ENCODE measurements at regions not wholly inside any gene's neighbourhood (a gene's known extent, or its start where the extent isn't known, plus 50 kb on each side); places are given as distances from the start of the nearest gene placed in this dataset.
A peak's percentile ranks its signal among the peaks of the same experiment; 100 is the strongest.

DNA sequence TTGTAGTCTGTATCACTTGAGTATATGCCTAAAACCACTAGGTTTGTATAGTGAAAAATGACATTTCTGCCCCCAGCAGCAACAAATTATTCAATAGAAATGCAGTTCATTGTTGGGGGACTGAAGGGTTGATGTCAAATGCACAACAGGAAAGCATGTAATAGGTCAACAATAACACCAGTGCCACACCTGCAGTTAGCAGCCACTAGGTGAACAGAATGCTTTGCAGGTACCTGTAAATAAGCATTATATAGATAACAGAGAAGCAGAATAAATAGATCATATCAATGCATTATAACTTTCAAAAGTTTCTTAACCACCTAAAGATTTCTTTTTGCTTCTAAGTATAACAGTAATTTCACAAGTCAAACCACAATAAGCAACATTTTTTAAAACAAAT is 435.9 kb upstream of the DMAC1 start:
- no peaks in the 10 kb centered on the region for H3K9me3 ChIP-seq (ENCODE audit: control insufficient read depth in 4 of 4, insufficient read depth in 3 of 4, low read length in 3 of 4)
- H3K27ac ChIP-seq (ENCODE audit: low read depth in 1 of 2, low read length in 1 of 2), result no peak overlapping the region
- ATAC-seq (ENCODE audit: insufficient read depth, low FRiP score), result no peak
- no peak overlapping the region for H3K4me3 ChIP-seq
- TF ChIP-seq, protein P1, sequence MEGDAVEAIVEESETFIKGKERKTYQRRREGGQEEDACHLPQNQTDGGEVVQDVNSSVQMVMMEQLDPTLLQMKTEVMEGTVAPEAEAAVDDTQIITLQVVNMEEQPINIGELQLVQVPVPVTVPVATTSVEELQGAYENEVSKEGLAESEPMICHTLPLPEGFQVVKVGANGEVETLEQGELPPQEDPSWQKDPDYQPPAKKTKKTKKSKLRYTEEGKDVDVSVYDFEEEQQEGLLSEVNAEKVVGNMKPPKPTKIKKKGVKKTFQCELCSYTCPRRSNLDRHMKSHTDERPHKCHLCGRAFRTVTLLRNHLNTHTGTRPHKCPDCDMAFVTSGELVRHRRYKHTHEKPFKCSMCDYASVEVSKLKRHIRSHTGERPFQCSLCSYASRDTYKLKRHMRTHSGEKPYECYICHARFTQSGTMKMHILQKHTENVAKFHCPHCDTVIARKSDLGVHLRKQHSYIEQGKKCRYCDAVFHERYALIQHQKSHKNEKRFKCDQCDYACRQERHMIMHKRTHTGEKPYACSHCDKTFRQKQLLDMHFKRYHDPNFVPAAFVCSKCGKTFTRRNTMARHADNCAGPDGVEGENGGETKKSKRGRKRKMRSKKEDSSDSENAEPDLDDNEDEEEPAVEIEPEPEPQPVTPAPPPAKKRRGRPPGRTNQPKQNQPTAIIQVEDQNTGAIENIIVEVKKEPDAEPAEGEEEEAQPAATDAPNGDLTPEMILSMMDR (IDR thresholded peaks at IDR 0.05; ENCODE audit: control extremely low read depth, extremely low read depth), result no peak
- no peak overlapping the region for H3K9ac ChIP-seq (ENCODE audit: insufficient read depth in 1 of 2, low read length in 2 of 2)
- no peak for DNase-seq
- no peaks in the 10 kb centered on the region for H3K36me3 ChIP-seq (ENCODE audit: control insufficient read depth in 4 of 4, insufficient read depth in 4 of 4, low read length in 4 of 4)
- H3K27me3 ChIP-seq (ENCODE audit: control insufficient read depth in 3 of 3, insufficient read depth in 3 of 3, low read length in 2 of 3), result no peaks in the 10 kb centered on the region
- H3K4me1 ChIP-seq (ENCODE audit: control insufficient read depth in 5 of 5, insufficient read depth in 5 of 5, low read length in 5 of 5), result peaks cover 0 to 5% (median 0%) of the 10 kb centered on the region in 5 donors

DNA sequence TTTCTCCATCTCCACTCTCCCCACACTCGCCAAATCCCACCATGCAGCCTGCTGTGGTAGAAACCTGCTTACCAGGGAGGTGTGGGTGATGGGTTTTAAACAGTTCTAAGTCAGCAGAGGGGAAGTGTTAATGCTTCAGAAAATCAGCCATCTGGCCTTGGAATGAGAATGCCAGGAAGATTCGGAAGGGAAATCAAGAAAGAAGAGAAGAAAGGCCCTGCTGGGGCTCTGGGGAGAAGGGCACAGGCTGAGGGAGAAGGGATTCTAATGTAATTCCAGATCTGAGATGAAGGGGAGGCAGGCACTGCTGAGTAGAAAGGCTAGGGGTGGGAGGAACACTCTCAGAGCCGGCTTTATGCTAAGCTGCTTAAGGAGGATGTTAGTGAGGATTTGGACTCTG is 434.7 kb upstream of the DMAC1 start:
- DNase-seq (no peak), ATAC-seq (ENCODE audit: insufficient read depth, low FRiP score) (no peak)
- Histone ChIP-seq H3K9ac (ENCODE audit: insufficient read depth in 1 of 2, low read length in 2 of 2) (no peak overlapping the region), H3K36me3 (ENCODE audit: control insufficient read depth in 4 of 4, insufficient read depth in 4 of 4, low read length in 4 of 4) (no peaks in the 10 kb centered on the region), H3K27ac (ENCODE audit: low read depth in 1 of 2, low read length in 1 of 2) (no peak overlapping the region), H3K4me3 (no peak overlapping the region), H3K4me1 (ENCODE audit: control insufficient read depth in 5 of 5, insufficient read depth in 5 of 5, low read length in 5 of 5) (peaks cover 0 to 7% (median 0%) of the 10 kb centered on the region in 5 donors), H3K27me3 (ENCODE audit: control insufficient read depth in 3 of 3, insufficient read depth in 3 of 3, low read length in 2 of 3) (no peaks in the 10 kb centered on the region), H3K9me3 (ENCODE audit: control insufficient read depth in 4 of 4, insufficient read depth in 3 of 4, low read length in 3 of 4) (no peaks in the 10 kb centered on the region)
- WGBS, 2 donors, result 70 to 88% methylated on average over 3 of the region's 3 CpGs
- TF ChIP-seq, protein P1 (IDR thresholded peaks at IDR 0.05; ENCODE audit: control extremely low read depth, extremely low read depth), result no peak

DNA sequence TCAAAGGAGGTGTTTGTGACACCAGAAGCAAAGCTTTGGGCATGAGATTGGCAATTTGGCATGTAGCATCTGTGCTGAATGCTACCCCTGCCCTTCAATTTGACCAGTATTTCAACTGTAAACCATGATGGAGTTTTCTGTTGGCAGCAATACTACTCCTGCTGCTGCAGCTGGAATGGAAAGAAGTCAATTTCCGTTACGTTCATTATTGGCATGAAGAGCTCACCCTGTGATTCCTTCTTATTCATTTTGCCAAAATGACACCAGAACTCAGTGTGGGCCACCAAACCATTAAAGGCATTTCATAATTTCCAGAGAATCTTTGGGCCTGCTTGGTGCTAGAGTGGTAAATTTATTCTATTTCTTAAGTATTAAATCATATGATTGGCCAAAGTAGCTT is 433.1 kb upstream of the DMAC1 start:
- DNase-seq, result no peak
- peaks cover 0 to 14% (median 0%) of the 10 kb centered on the region in 5 donors for H3K4me1 ChIP-seq (ENCODE audit: control insufficient read depth in 5 of 5, insufficient read depth in 5 of 5, low read length in 5 of 5)
- ATAC-seq (ENCODE audit: insufficient read depth, low FRiP score), result no peak
- H3K4me3 ChIP-seq, result no peak overlapping the region
- no peaks in the 10 kb centered on the region for H3K36me3 ChIP-seq (ENCODE audit: control insufficient read depth in 4 of 4, insufficient read depth in 4 of 4, low read length in 4 of 4)
- H3K27ac ChIP-seq (ENCODE audit: low read depth in 1 of 2, low read length in 1 of 2), result no peak overlapping the region
- H3K9ac ChIP-seq (ENCODE audit: insufficient read depth in 1 of 2, low read length in 2 of 2), result no peak overlapping the region
- TF ChIP-seq, protein P1 (IDR thresholded peaks at IDR 0.05; ENCODE audit: control extremely low read depth, extremely low read depth), result no peak
- 85 to 94% methylated on average over 2 of the region's 2 CpGs for WGBS, 2 donors
- no peaks in the 10 kb centered on the region for H3K9me3 ChIP-seq (ENCODE audit: control insufficient read depth in 4 of 4, insufficient read depth in 3 of 4, low read length in 3 of 4)
- no peaks in the 10 kb centered on the region for H3K27me3 ChIP-seq (ENCODE audit: control insufficient read depth in 3 of 3, insufficient read depth in 3 of 3, low read length in 2 of 3)

DNA sequence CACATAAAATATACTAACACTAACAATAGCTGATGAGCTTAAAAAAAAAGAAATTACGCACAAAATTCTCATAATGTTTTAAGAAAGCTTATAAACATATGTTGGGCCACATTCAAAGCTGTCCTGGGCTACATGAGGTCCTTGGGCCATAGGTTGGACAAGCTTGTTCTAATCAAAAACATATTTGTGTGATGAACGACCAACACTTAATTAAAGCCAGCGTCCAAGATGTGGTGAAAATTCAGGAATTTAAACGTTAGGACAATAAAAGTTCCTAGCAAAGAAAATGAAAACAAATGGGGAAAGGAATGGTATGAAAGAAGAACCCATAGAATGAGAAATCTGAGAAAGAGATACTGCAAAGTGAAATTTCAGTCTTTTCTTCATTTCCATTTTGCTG is 429.6 kb upstream of the DMAC1 start:
- ATAC-seq (ENCODE audit: insufficient read depth, low FRiP score), result no peak
- Histone ChIP-seq H3K27me3 (ENCODE audit: control insufficient read depth in 3 of 3, insufficient read depth in 3 of 3, low read length in 2 of 3) (no peaks in the 10 kb centered on the region), H3K9ac (ENCODE audit: insufficient read depth in 1 of 2, low read length in 2 of 2) (no peak overlapping the region), H3K9me3 (ENCODE audit: control insufficient read depth in 4 of 4, insufficient read depth in 3 of 4, low read length in 3 of 4) (no peaks in the 10 kb centered on the region), H3K36me3 (ENCODE audit: control insufficient read depth in 4 of 4, insufficient read depth in 4 of 4, low read length in 4 of 4) (no peaks in the 10 kb centered on the region), H3K4me3 (no peak overlapping the region), H3K27ac (ENCODE audit: low read depth in 1 of 2, low read length in 1 of 2) (no peak overlapping the region), H3K4me1 (ENCODE audit: control insufficient read depth in 5 of 5, insufficient read depth in 5 of 5, low read length in 5 of 5) (peaks cover 0 to 14% (median 0%) of the 10 kb centered on the region in 5 donors)
- DNase-seq, result peak in 2 of 3 donors; percentile 70
- 79 to 85% methylated on average over 4 of the region's 4 CpGs for WGBS, 2 donors
- TF ChIP-seq, protein P1 (IDR thresholded peaks at IDR 0.05; ENCODE audit: control extremely low read depth, extremely low read depth), result no peak

All from lung (tissue), 11 donors.